IMR-90 (cell line): ENCODE measurements at regions not wholly inside any gene's neighbourhood (a gene's known extent, or its start where the extent isn't known, plus 50 kb on each side); places are given as distances from the start of the nearest gene placed in this dataset.

ENCODE experiments used
- ATAC-seq: fragments of 200-7000 bp; cut with Tn5 transposase; 2 replicates; pipeline ENCODE4 v1.9.1; 2020; ENCODE audit warnings: low read depth, mild to moderate bottlenecking, moderate library complexity
- BruUV-seq: library from RNA; stranded (reverse); fragments of 400-500 nt; replicated peaks from 2 replicates; lab custom pipeline; 2021; lab: Mats Ljungman, UMichigan
- CTCF ChIA-PET: fragments of 300-600 bp; formaldehyde crosslinking; extraction: SDS; loops from one replicate; lab custom pipeline; 2021; ENCODE audit warnings: antibody characterized with exemption; lab: Yijun Ruan, JAX
- POLR2A ChIA-PET: fragments of 300-600 bp; sonication (Branson Sonifier 250); formaldehyde crosslinking; loops from one replicate; lab custom pipeline; 2022; ENCODE audit warnings: antibody characterized with exemption; ENCODE audit not compliant: unreplicated experiment; lab: Charles Lee
- DNase-seq: peaks from one replicate; pipeline ENCODE4 v3.0.0; 2013
- H2AFZ ChIP-seq: replicated peaks from 2 replicates; pipeline ENCODE3; 2013; ENCODE audit warnings: low read length, mild to moderate bottlenecking; ENCODE audit not compliant: poor library complexity
- H2AK5ac ChIP-seq: 2 replicates; pipeline ENCODE4 v1.6.1; 2013; ENCODE audit warnings: low read depth, low read length, inconsistent platforms
- H2AK9ac ChIP-seq: replicated peaks from 2 replicates; pipeline ENCODE3; 2013; ENCODE audit warnings: mild to moderate bottlenecking, low read depth, low read length, moderate library complexity; ENCODE audit not compliant: poor library complexity
- H2BK120ac ChIP-seq: 2 replicates; pipeline ENCODE4 v1.6.1; 2013; ENCODE audit warnings: low read depth, low read length, inconsistent platforms
- H2BK15ac ChIP-seq: 3 replicates; pipeline ENCODE4 v1.6.1; 2013; ENCODE audit warnings: low read depth, low read length, inconsistent platforms
- H2BK20ac ChIP-seq: 2 replicates; pipeline ENCODE4 v1.6.1; 2013; ENCODE audit warnings: low read depth, mild to moderate bottlenecking, inconsistent platforms, low read length, moderate library complexity
- H2BK5ac ChIP-seq: 2 replicates; pipeline ENCODE4 v1.6.1; 2013; ENCODE audit warnings: mild to moderate bottlenecking, low read depth, low read length, inconsistent platforms; ENCODE audit not compliant: poor library complexity, severe bottlenecking
- H3K14ac ChIP-seq: replicated peaks from 2 replicates; pipeline ENCODE4 v1.6.1; 2013; ENCODE audit warnings: low read depth, low read length, inconsistent platforms
- H3K18ac ChIP-seq: 2 replicates; pipeline ENCODE4 v1.6.1; 2013; ENCODE audit warnings: low read depth, low read length, control low read depth
- H3K23ac ChIP-seq: 2 replicates; pipeline ENCODE4 v1.6.1; 2013; ENCODE audit warnings: low read depth, low read length, inconsistent platforms
- H3K27ac ChIP-seq: 2 replicates; pipeline ENCODE4 v1.5.1; 2013; ENCODE audit warnings: mild to moderate bottlenecking, control low read depth, low read length; ENCODE audit not compliant: insufficient read depth
- H3K27me3 ChIP-seq: 2 replicates; pipeline ENCODE4 v1.6.1; 2013; ENCODE audit warnings: low read length; ENCODE audit not compliant: control insufficient read depth, insufficient read depth
- H3K36me3 ChIP-seq: 2 replicates; pipeline ENCODE4 v1.6.1; 2013; ENCODE audit warnings: low read length, mixed read lengths; ENCODE audit not compliant: control insufficient read depth, insufficient read depth
- H3K4ac ChIP-seq: 2 replicates; pipeline ENCODE4 v1.6.1; 2013; ENCODE audit warnings: low read depth, low read length, inconsistent platforms
- H3K4me1 ChIP-seq: 2 replicates; pipeline ENCODE4 v1.6.1; 2013; ENCODE audit warnings: low read length, mixed read lengths; ENCODE audit not compliant: control insufficient read depth, insufficient read depth
- H3K4me2 ChIP-seq: 2 replicates; pipeline ENCODE4 v1.6.1; 2013; ENCODE audit warnings: low read depth, mild to moderate bottlenecking, control low read depth, low read length, moderate library complexity
- H3K4me3 ChIP-seq: 2 replicates; pipeline ENCODE4 v1.5.1; 2013; ENCODE audit warnings: low read depth, mild to moderate bottlenecking, control low read depth, low read length, moderate library complexity; ENCODE audit not compliant: insufficient read depth
- H3K56ac ChIP-seq: 2 replicates; pipeline ENCODE4 v1.6.1; 2013; ENCODE audit warnings: low read length, inconsistent platforms; ENCODE audit not compliant: insufficient read depth; ENCODE audit errors: extremely low read depth
- H3K79me1 ChIP-seq, 2 experiments: 2 replicates each; pipeline ENCODE4 v1.6.1; 2013; ENCODE audit warnings: low read length in 2 of 2, inconsistent platforms in 1 of 2, low read depth in 1 of 2
- H3K9ac ChIP-seq: 2 replicates; pipeline ENCODE4 v1.6.1; 2013; ENCODE audit warnings: low read depth, low read length, control low read depth
- H3K9me1 ChIP-seq: 2 replicates; pipeline ENCODE4 v1.6.1; 2013; ENCODE audit warnings: low read length, inconsistent platforms; ENCODE audit not compliant: insufficient read depth
- H3K9me3 ChIP-seq: 2 replicates; pipeline ENCODE4 v1.6.1; 2013; ENCODE audit warnings: low read length; ENCODE audit not compliant: control insufficient read depth, insufficient read depth
- H4K20me1 ChIP-seq: 2 replicates; pipeline ENCODE4 v1.6.1; 2013; ENCODE audit warnings: low read length, inconsistent platforms; ENCODE audit not compliant: insufficient read depth
- H4K5ac ChIP-seq: 2 replicates; pipeline ENCODE4 v1.6.1; 2013; ENCODE audit warnings: mild to moderate bottlenecking, low read depth, low read length, control low read depth
- H4K8ac ChIP-seq, 2 experiments: 2 replicates each; pipeline ENCODE4 v1.6.1; 2013; ENCODE audit warnings: low read depth in 2 of 2, low read length in 2 of 2, control low read depth in 1 of 2, inconsistent platforms in 1 of 2
- H4K91ac ChIP-seq: 2 replicates; pipeline ENCODE4 v1.6.1; 2013; ENCODE audit warnings: low read depth, low read length, inconsistent platforms; ENCODE audit not compliant: insufficient read depth
- BHLHE40 ChIP-seq: fragments of 150-350 bp; IDR thresholded peaks from 2 replicates; pipeline ENCODE4 v1.6.1; 2016; ENCODE audit warnings: mild to moderate bottlenecking, low read depth, low read length
- CEBPB ChIP-seq: IDR thresholded peaks from 2 replicates; pipeline ENCODE4 v1.6.1; 2012; ENCODE audit warnings: low read depth, low read length, improper control_type of control experiment
- CTCF ChIP-seq: conservative IDR thresholded peaks from 2 replicates; pipeline ENCODE4 v1.5.1; 2012; ENCODE audit warnings: mild to moderate bottlenecking, low read depth, low read length, improper control_type of control experiment
- ELK1 ChIP-seq: fragments of 150-350 bp; IDR thresholded peaks from 2 replicates; pipeline ENCODE4 v1.6.1; 2016; ENCODE audit warnings: low read depth, mild to moderate bottlenecking, low read length, moderate library complexity, borderline replicate concordance
- FOS ChIP-seq: fragments of 150-350 bp; IDR thresholded peaks from 2 replicates; pipeline ENCODE4 v1.6.1; 2016; ENCODE audit warnings: low read depth, low read length
- MAFK ChIP-seq: IDR thresholded peaks from 2 replicates; pipeline ENCODE4 v1.6.1; 2012; ENCODE audit warnings: low read depth, low read length, improper control_type of control experiment
- MAZ ChIP-seq: IDR thresholded peaks from 2 replicates; pipeline ENCODE4 v1.6.1; 2012; ENCODE audit warnings: low read depth, mild to moderate bottlenecking, low read length, improper control_type of control experiment, moderate library complexity, borderline replicate concordance
- MXI1 ChIP-seq: IDR thresholded peaks from 2 replicates; pipeline ENCODE4 v1.6.1; 2012; ENCODE audit warnings: low read depth, mild to moderate bottlenecking, low read length, moderate library complexity, borderline replicate concordance
- POLR2A ChIP-seq: IDR thresholded peaks from 2 replicates; pipeline ENCODE4 v1.6.1; 2012; ENCODE audit warnings: mild to moderate bottlenecking, low read depth, low read length
- RAD21 ChIP-seq: IDR thresholded peaks from 2 replicates; pipeline ENCODE4 v1.6.1; 2012; ENCODE audit warnings: low read length, improper control_type of control experiment
- RCOR1 ChIP-seq: IDR thresholded peaks from 2 replicates; pipeline ENCODE4 v1.6.1; 2012; ENCODE audit warnings: mild to moderate bottlenecking, low read length, improper control_type of control experiment; ENCODE audit not compliant: insufficient replicate concordance
- WGBS, 2 experiments: methylation state at CpG; one replicate each; pipeline versions ENCODE4 v1.1.5 to v1.1.7; 2013; ENCODE audit warnings: missing lambda C conversion rate in 2 of 2; ENCODE audit not compliant: insufficient read length in 1 of 2; ENCODE audit errors: extremely low coverage in 2 of 2; 5-methylcytosine and 5-hydroxymethylcytosine counted together
- dilution Hi-C: fragments of 300-500 bp; cut with HindIII; formaldehyde crosslinking; loops from one replicate; pipeline ENCODE4 v1.14.3; 2018; ENCODE audit warnings: low sequenced_read_pairs; ENCODE audit not compliant: unreplicated experiment
- in situ Hi-C: fragments of 300-500 bp; cut with MboI; formaldehyde crosslinking; loops from 3 replicates; pipeline ENCODE4 v1.14.3; 2019; ENCODE audit warnings: low sequenced_read_pairs, inconsistent platforms, mixed read lengths
- intact Hi-C: fragments of 100-400 bp; cut with micrococcal nuclease; formaldehyde crosslinking; loops from 2 replicates; pipeline ENCODE4 v1.10.0; 2022

- in situ Hi-C loops, result no loop called here
- no peak overlapping the region for H3K27ac ChIP-seq
- dilution Hi-C loops, result no loop called here
- no peak overlapping the region for H2BK120ac ChIP-seq
- CTCF ChIA-PET, result no interaction called here
- no peak overlapping the region for H3K4ac ChIP-seq
- H3K27me3 ChIP-seq, result peaks cover 15% of the 10 kb centered on the region
- intact Hi-C loops, result no loop called here
- no peak overlapping the region for H3K4me2 ChIP-seq
- H2BK5ac ChIP-seq, result no peak overlapping the region
- no TSS peak for BruUV-seq
- no peak overlapping the region for H4K5ac ChIP-seq
- H3K9ac ChIP-seq, result no peak overlapping the region
- H3K9me1 ChIP-seq, result no peaks in the 10 kb centered on the region; the same call in 1 of the 2 replicates
- H2AK9ac ChIP-seq, result no peak overlapping the region
- H3K18ac ChIP-seq, result no peak overlapping the region
- ATAC-seq (no peak), DNase-seq (no peak)
- no peak overlapping the region for H4K91ac ChIP-seq
- no peaks in the 10 kb centered on the region for H3K36me3 ChIP-seq
- H3K4me1 ChIP-seq, result no peaks in the 10 kb centered on the region
- H2BK15ac ChIP-seq, result no peak overlapping the region
- no peaks in the 10 kb centered on the region for H4K20me1 ChIP-seq
- no peaks in the 10 kb centered on the region; the same call in 1 of the 2 replicates for H3K9me3 ChIP-seq
- TF ChIP-seq FOS, result no peak
- TF ChIP-seq MAFK, result no peak
- no peak for TF ChIP-seq MAZ
- TF ChIP-seq POLR2A, result no peak
- TF ChIP-seq CEBPB, result no peak
- no peak for TF ChIP-seq BHLHE40
- TF ChIP-seq ELK1, result no peak
- no peak for TF ChIP-seq RCOR1
- TF ChIP-seq MXI1, result no peak
- TF ChIP-seq RAD21, result no peak
- no peak for TF ChIP-seq CTCF
- WGBS, 2 experiments, result 17% methylated on average over 1 of the region's 2 CpGs; no CpG with 5 or more reads in 1 of the 2 experiments
- no peak overlapping the region for H3K4me3 ChIP-seq
- POLR2A ChIA-PET, result interaction anchor here (0.7 kb wide), 1 partner anchor 21 kb away, joined by 4 read pairs; no protein-coding TSS in a partner anchor
- H3K79me1 ChIP-seq, result no peaks in the 10 kb centered on the region
- H4K8ac ChIP-seq, result no peak overlapping the region
- H3K23ac ChIP-seq, result no peak overlapping the region
- H3K14ac ChIP-seq, result no peak overlapping the region
- H2AFZ ChIP-seq, result no peak overlapping the region
- H2AK5ac ChIP-seq, result no peak overlapping the region
- no peak overlapping the region for H2BK20ac ChIP-seq
- H3K56ac ChIP-seq, result no peak overlapping the region
Observed at GRCh38 chr13:30091035-30091434, 216.3 kb downstream of the KATNAL1 start.
